ENCODE measurements at regions not wholly inside any gene's neighbourhood (a gene's known extent, or its start where the extent isn't known, plus 50 kb on each side); places are given as distances from the start of the nearest gene placed in this dataset.

DNA sequence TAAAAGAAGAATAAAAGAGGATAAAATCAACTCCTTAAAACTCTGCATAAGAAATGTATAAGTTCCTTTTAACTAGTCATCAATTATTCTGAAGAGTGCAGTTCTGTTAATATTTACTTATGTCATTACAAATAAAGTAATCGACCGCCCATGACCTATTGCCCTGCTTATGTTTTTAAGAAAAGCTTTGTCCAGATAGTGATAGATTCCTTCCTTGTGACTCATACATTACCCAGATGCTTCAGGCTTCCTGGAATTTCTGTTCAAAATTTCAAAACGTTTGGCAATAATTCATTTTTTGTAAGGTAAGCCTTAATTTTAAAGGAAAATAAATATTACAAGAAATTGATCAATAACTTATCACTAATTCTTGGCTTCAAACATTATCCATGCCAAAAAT, 918.2 kb upstream of the ADGRL2 start:
- Histone ChIP-seq H4K91ac (ENCODE audit: low read length) (no peak overlapping the region), H2BK120ac (ENCODE audit: low read depth, low read length) (no peak overlapping the region), H4K8ac (ENCODE audit: low read length) (no peak overlapping the region), H3K4ac (ENCODE audit: low read depth in 1 of 2, low read length in 2 of 2) (no peak overlapping the region), H3K4me3 (ENCODE audit: insufficient read depth in 1 of 2, low read depth in 1 of 2, low read length in 2 of 2) (no peak overlapping the region), H3K4me1 (ENCODE audit: control insufficient read depth, insufficient read depth, low read depth, low read length) (peaks cover 1% of the 10 kb centered on the region), H3K9me3 (ENCODE audit: control insufficient read depth, low read length) (no peaks in the 10 kb centered on the region), H2BK5ac (ENCODE audit: low read depth, low read length, poor library complexity, severe bottlenecking) (no peak overlapping the region), H3K4me2 (ENCODE audit: low read length, poor library complexity, severe bottlenecking) (no peak overlapping the region), H3K27ac (ENCODE audit: low read length, poor library complexity, severe bottlenecking) (peak overlapping the region; percentile 40), H2AFZ (ENCODE audit: low read depth, low read length) (no peak overlapping the region), H3K14ac (ENCODE audit: low read length in 2 of 2) (no peak overlapping the region), H3K23ac (ENCODE audit: low read length in 2 of 2) (no peak overlapping the region), H3K79me1 (replicated peaks; ENCODE audit: low read length, poor library complexity, severe bottlenecking) (no peaks in the 10 kb centered on the region), H3K36me3 (ENCODE audit: control insufficient read depth in 1 of 2, insufficient read depth in 2 of 2, low read depth in 1 of 2, low read length in 2 of 2) (no peaks in the 10 kb centered on the region), H3K27me3 (ENCODE audit: control insufficient read depth in 1 of 2, insufficient read depth in 1 of 2, low read length in 2 of 2) (no peaks in the 10 kb centered on the region), H2BK15ac (ENCODE audit: low read depth, poor library complexity, severe bottlenecking) (no peak overlapping the region), H2AK5ac (ENCODE audit: low read length, severe bottlenecking) (no peak overlapping the region), H3K9ac (ENCODE audit: low read length) (no peak overlapping the region), H2BK12ac (ENCODE audit: low read length in 2 of 2) (no peak overlapping the region), H3K18ac (ENCODE audit: low read depth in 1 of 2, low read length in 2 of 2) (no peak overlapping the region)
- peak; percentile 37 for DNase-seq
- no CpG with 5 or more reads among the region's 3 CpGs for WGBS

DNA sequence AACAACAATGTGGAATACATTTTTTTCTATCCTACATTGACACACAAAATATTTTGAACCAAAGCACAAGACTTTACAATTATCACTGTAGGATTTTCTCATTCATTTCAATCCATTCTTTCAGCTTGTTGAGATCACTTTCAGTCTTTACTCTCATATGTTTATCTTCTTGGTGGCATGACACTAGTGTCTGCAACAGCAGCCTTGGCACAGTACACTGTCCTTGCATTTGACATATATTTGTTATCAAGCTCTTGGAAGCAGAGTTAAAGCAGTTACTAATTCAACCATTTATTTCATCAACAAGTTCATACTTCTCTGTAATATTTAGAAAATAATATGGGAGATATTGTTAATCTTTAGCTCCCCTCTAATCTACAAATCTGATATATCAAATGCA, 922.4 kb upstream of the ADGRL2 start:
- Histone ChIP-seq H4K91ac (ENCODE audit: low read length) (no peak overlapping the region), H2BK15ac (ENCODE audit: low read depth, poor library complexity, severe bottlenecking) (no peak overlapping the region), H3K4ac (ENCODE audit: low read depth in 1 of 2, low read length in 2 of 2) (no peak overlapping the region), H2AK5ac (ENCODE audit: low read length, severe bottlenecking) (no peak overlapping the region), H2BK120ac (ENCODE audit: low read depth, low read length) (no peak overlapping the region), H3K27ac (ENCODE audit: low read length, poor library complexity, severe bottlenecking) (no peak overlapping the region), H3K79me1 (replicated peaks; ENCODE audit: low read length, poor library complexity, severe bottlenecking) (no peaks in the 10 kb centered on the region), H3K9ac (ENCODE audit: low read length) (no peak overlapping the region), H3K36me3 (ENCODE audit: control insufficient read depth in 1 of 2, insufficient read depth in 2 of 2, low read depth in 1 of 2, low read length in 2 of 2) (no peaks in the 10 kb centered on the region), H3K4me2 (ENCODE audit: low read length, poor library complexity, severe bottlenecking) (no peak overlapping the region), H3K18ac (ENCODE audit: low read depth in 1 of 2, low read length in 2 of 2) (no peak overlapping the region), H3K14ac (ENCODE audit: low read length in 2 of 2) (no peak overlapping the region), H3K27me3 (ENCODE audit: control insufficient read depth in 1 of 2, insufficient read depth in 1 of 2, low read length in 2 of 2) (no peaks in the 10 kb centered on the region), H2AFZ (ENCODE audit: low read depth, low read length) (no peak overlapping the region), H2BK12ac (ENCODE audit: low read length in 2 of 2) (no peak overlapping the region), H3K23ac (ENCODE audit: low read length in 2 of 2) (no peak overlapping the region), H3K9me3 (ENCODE audit: control insufficient read depth, low read length) (no peaks in the 10 kb centered on the region), H4K8ac (ENCODE audit: low read length) (no peak overlapping the region), H3K4me1 (ENCODE audit: control insufficient read depth, insufficient read depth, low read depth, low read length) (peaks cover 1% of the 10 kb centered on the region), H3K4me3 (ENCODE audit: insufficient read depth in 1 of 2, low read depth in 1 of 2, low read length in 2 of 2) (no peak overlapping the region), H2BK5ac (ENCODE audit: low read depth, low read length, poor library complexity, severe bottlenecking) (no peak overlapping the region)
- DNase-seq: no peak

DNA sequence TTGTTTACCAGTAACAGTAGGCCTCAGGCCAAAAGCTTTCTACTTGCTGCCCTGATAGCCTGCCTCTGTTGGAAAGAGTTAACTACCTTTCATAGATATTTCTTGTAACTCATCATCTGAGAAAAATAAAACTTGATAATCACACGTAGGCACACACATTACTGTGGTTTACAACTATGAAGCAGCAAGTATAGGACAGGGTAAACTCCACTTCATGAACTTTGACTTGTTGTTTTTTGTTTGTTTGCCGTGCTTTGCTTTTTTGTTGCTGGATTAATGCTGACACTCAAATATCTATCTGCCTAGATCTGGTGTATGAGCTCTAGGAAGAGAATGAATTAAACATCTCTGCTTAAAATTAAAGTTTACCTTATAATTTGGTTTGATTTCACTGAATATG, 924.7 kb upstream of the ADGRL2 start:
- H3K27me3 ChIP-seq (ENCODE audit: control insufficient read depth in 1 of 2, insufficient read depth in 1 of 2, low read length in 2 of 2): no peaks in the 10 kb centered on the region
- H3K4me2 ChIP-seq (ENCODE audit: low read length, poor library complexity, severe bottlenecking): no peak overlapping the region

DNA sequence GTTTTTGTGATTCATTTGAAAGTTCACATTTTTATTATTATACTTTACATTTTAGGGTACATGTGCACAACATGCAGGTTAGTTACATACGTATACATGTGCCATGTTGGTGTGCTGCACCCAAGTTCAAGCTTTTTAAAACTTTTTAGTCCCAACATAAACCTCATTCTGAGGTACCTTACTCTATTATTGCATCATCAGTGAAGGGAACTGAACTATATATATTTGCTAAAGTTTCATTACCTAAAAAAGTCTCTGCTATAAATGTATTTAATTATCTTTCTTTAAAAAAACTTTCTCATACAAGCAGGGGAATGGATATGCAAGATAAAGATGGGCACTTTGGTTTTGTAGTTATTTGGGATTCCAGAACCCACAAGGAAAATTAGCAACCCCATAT, 931.4 kb upstream of the ADGRL2 start:
- no peak overlapping the region for H3K9ac ChIP-seq (ENCODE audit: low read length)
- no peak overlapping the region for H3K14ac ChIP-seq (ENCODE audit: low read length in 2 of 2)
- no peak overlapping the region for H2BK5ac ChIP-seq (ENCODE audit: low read depth, low read length, poor library complexity, severe bottlenecking)
- no peaks in the 10 kb centered on the region for H3K36me3 ChIP-seq (ENCODE audit: control insufficient read depth in 1 of 2, insufficient read depth in 2 of 2, low read depth in 1 of 2, low read length in 2 of 2)
- no peaks in the 10 kb centered on the region for H3K27me3 ChIP-seq (ENCODE audit: control insufficient read depth in 1 of 2, insufficient read depth in 1 of 2, low read length in 2 of 2)
- WGBS: 100% methylated on average over 1 of the region's 1 CpG
- H3K79me1 ChIP-seq (replicated peaks; ENCODE audit: low read length, poor library complexity, severe bottlenecking): no peaks in the 10 kb centered on the region
- H2BK12ac ChIP-seq (ENCODE audit: low read length in 2 of 2): no peak overlapping the region
- no peaks in the 10 kb centered on the region for H3K4me1 ChIP-seq (ENCODE audit: control insufficient read depth, insufficient read depth, low read depth, low read length)
- no peak overlapping the region for H3K27ac ChIP-seq (ENCODE audit: low read length, poor library complexity, severe bottlenecking)
- no peak overlapping the region for H3K4me2 ChIP-seq (ENCODE audit: low read length, poor library complexity, severe bottlenecking)
- H3K9me3 ChIP-seq (ENCODE audit: control insufficient read depth, low read length): no peaks in the 10 kb centered on the region
- H2BK15ac ChIP-seq (ENCODE audit: low read depth, poor library complexity, severe bottlenecking): no peak overlapping the region
- H3K23ac ChIP-seq (ENCODE audit: low read length in 2 of 2): no peak overlapping the region
- H4K8ac ChIP-seq (ENCODE audit: low read length): no peak overlapping the region
- H3K18ac ChIP-seq (ENCODE audit: low read depth in 1 of 2, low read length in 2 of 2): no peak overlapping the region
- H3K4ac ChIP-seq (ENCODE audit: low read depth in 1 of 2, low read length in 2 of 2): no peak overlapping the region
- no peak overlapping the region for H2AK5ac ChIP-seq (ENCODE audit: low read length, severe bottlenecking)
- no peak overlapping the region for H3K4me3 ChIP-seq (ENCODE audit: insufficient read depth in 1 of 2, low read depth in 1 of 2, low read length in 2 of 2)
- H2AFZ ChIP-seq (ENCODE audit: low read depth, low read length): no peak overlapping the region
- H4K91ac ChIP-seq (ENCODE audit: low read length): no peak overlapping the region
- DNase-seq: no peak
- H2BK120ac ChIP-seq (ENCODE audit: low read depth, low read length): no peak overlapping the region

More for the DNA sequence above, 924.7 kb upstream of the ADGRL2 start:
- H3K4me1 ChIP-seq (ENCODE audit: control insufficient read depth, insufficient read depth, low read depth, low read length): no peaks in the 10 kb centered on the region
- H3K79me1 ChIP-seq (replicated peaks; ENCODE audit: low read length, poor library complexity, severe bottlenecking): no peaks in the 10 kb centered on the region
- H3K36me3 ChIP-seq (ENCODE audit: control insufficient read depth in 1 of 2, insufficient read depth in 2 of 2, low read depth in 1 of 2, low read length in 2 of 2): no peaks in the 10 kb centered on the region
- no peak overlapping the region for H3K18ac ChIP-seq (ENCODE audit: low read depth in 1 of 2, low read length in 2 of 2)
- no peak overlapping the region for H2BK5ac ChIP-seq (ENCODE audit: low read depth, low read length, poor library complexity, severe bottlenecking)
- H3K9ac ChIP-seq (ENCODE audit: low read length): no peak overlapping the region
- H3K9me3 ChIP-seq (ENCODE audit: control insufficient read depth, low read length): no peaks in the 10 kb centered on the region
- no peak overlapping the region for H3K4me3 ChIP-seq (ENCODE audit: insufficient read depth in 1 of 2, low read depth in 1 of 2, low read length in 2 of 2)
- H3K4ac ChIP-seq (ENCODE audit: low read depth in 1 of 2, low read length in 2 of 2): no peak overlapping the region
- H2AK5ac ChIP-seq (ENCODE audit: low read length, severe bottlenecking): no peak overlapping the region
- no peak overlapping the region for H4K91ac ChIP-seq (ENCODE audit: low read length)
- H2BK120ac ChIP-seq (ENCODE audit: low read depth, low read length): no peak overlapping the region
- H2BK15ac ChIP-seq (ENCODE audit: low read depth, poor library complexity, severe bottlenecking): no peak overlapping the region
- no peak for DNase-seq
- WGBS: 85% methylated on average over 2 of the region's 2 CpGs
- no peak overlapping the region for H4K8ac ChIP-seq (ENCODE audit: low read length)
- no peak overlapping the region for H3K14ac ChIP-seq (ENCODE audit: low read length in 2 of 2)
- no peak overlapping the region for H2AFZ ChIP-seq (ENCODE audit: low read depth, low read length)
- no peak overlapping the region for H3K23ac ChIP-seq (ENCODE audit: low read length in 2 of 2)
- H3K27ac ChIP-seq (ENCODE audit: low read length, poor library complexity, severe bottlenecking): no peak overlapping the region
- no peak overlapping the region for H2BK12ac ChIP-seq (ENCODE audit: low read length in 2 of 2)

Measured in mesenchymal stem cell (in vitro differentiated cells and primary cell).